Upper lobe of left lung (tissue), 6 donors: ENCODE measurements at regions not wholly inside any gene's neighbourhood (a gene's known extent, or its start where the extent isn't known, plus 50 kb on each side); places are given as distances from the start of the nearest gene placed in this dataset.

Source experiments
- ATAC-seq, 2 donors: fragments of 200-7000 bp; cut with Tn5 transposase; one replicate each; pipeline ENCODE4 v1.9.1; 2022; ENCODE audit warnings: mild to moderate bottlenecking in 2 of 2, moderate library complexity in 2 of 2; ENCODE audit not compliant: low FRiP score in 2 of 2
- DNase-seq, 2 donors: peaks; one replicate each; pipeline ENCODE4 v3.0.0-alpha.2; 2019 to 2020
- H3K27ac ChIP-seq, 4 donors: fragments of 200-600 bp; sonication (generic); one replicate each; pipeline ENCODE4 v1.5.1; 2016 to 2019
- H3K27me3 ChIP-seq, 4 donors: fragments of 200-600 bp; sonication (generic); one replicate each; pipeline ENCODE4 v1.5.1; 2017 to 2019
- H3K36me3 ChIP-seq, 4 donors: fragments of 200-600 bp; sonication (generic); one replicate each; pipeline ENCODE4 v1.5.1; 2016 to 2019
- H3K4me1 ChIP-seq, 4 donors: fragments of 200-600 bp; sonication (generic); one replicate each; pipeline ENCODE4 v1.5.1; 2018 to 2019
- H3K4me3 ChIP-seq, 4 donors: fragments of 200-600 bp; sonication (generic); one replicate each; pipeline ENCODE4 v1.5.1; 2017 to 2019; ENCODE audit warnings: mild to moderate bottlenecking in 2 of 4, moderate library complexity in 1 of 4
- H3K9me3 ChIP-seq, 4 donors: fragments of 200-600 bp; sonication (generic); one replicate each; pipeline ENCODE4 v1.5.1; 2018 to 2019
- CTCF ChIP-seq, 6 experiments: fragments of 450-650 bp in 4 of 6; fragments of 200-600 bp in 2 of 6; sonication (generic) in 2 of 6; IDR thresholded peaks; one replicate each; pipeline ENCODE4 v1.5.1; 2016 to 2019; ENCODE audit warnings: antibody characterized with exemption in 6 of 6
- EP300 ChIP-seq, 4 donors: sonication (generic); formaldehyde crosslinking; IDR thresholded peaks; one replicate each; pipeline ENCODE4 v1.5.1; 2017; ENCODE audit warnings: antibody characterized with exemption in 4 of 4, control low read depth in 2 of 4
- POLR2A ChIP-seq, 4 donors: fragments of 450-650 bp; IDR thresholded peaks; one replicate each; pipeline ENCODE4 v1.5.1; 2016 to 2017; ENCODE audit warnings: antibody characterized with exemption in 4 of 4, mild to moderate bottlenecking in 2 of 4
- POLR2AphosphoS5 ChIP-seq, 2 donors: sonication (generic); formaldehyde crosslinking; IDR thresholded peaks; one replicate each; pipeline ENCODE4 v1.5.1; 2017; ENCODE audit warnings: antibody characterized with exemption in 2 of 2
- WGBS, 2 donors: methylation state at CpG; one replicate each; pipeline ENCODE4 v1.1.5; 2017 to 2018; 5-methylcytosine and 5-hydroxymethylcytosine counted together
- donor health status: DM: no; HTN: no; CAD: no; lungs with moderate emphysema.
- donor health status: DM: no; HTN: yes; CAD: no; lungs with severe emphysema.

- 48 to 56% methylated on average over 7 of the region's 7 CpGs for WGBS, 2 donors
- Histone ChIP-seq H3K9me3 (no peaks in the 10 kb centered on the region), H3K27ac (peak overlapping the region; percentile 34 to 55 (median 41)), H3K27me3 (no peaks in the 10 kb centered on the region), H3K4me3 (no peak overlapping the region), H3K4me1 (peaks cover 16 to 40% (median 21%) of the 10 kb centered on the region in 4 donors), H3K36me3 (no peaks in the 10 kb centered on the region)
- ATAC-seq (peak in 1 of 2 donors; percentile 68), DNase-seq (no peak)
- TF ChIP-seq POLR2A (IDR thresholded peaks at IDR 0.05): no peak
Observed at GRCh38 chr9:110115341-110115820, 92.6 kb downstream of the C9orf152 start.

- no peaks in the 10 kb centered on the region for H3K9me3 ChIP-seq
- DNase-seq (peak in 1 of 2 donors; percentile 41), ATAC-seq (no peak)
- no peak overlapping the region for H3K4me3 ChIP-seq
- H3K36me3 ChIP-seq: no peaks in the 10 kb centered on the region
- peak overlapping the region; percentile 8 to 55 (median 36) for H3K27ac ChIP-seq
- H3K27me3 ChIP-seq: no peaks in the 10 kb centered on the region
- TF ChIP-seq POLR2A (IDR thresholded peaks at IDR 0.05) (no peak), EP300 (IDR thresholded peaks at IDR 0.05) (peak in 2 of 4 donors; percentile 29 to 41), CTCF (IDR thresholded peaks at IDR 0.05) (no peak), POLR2AphosphoS5 (IDR thresholded peaks at IDR 0.05) (no peak)
- H3K4me1 ChIP-seq: peaks cover 16 to 43% (median 21%) of the 10 kb centered on the region in 4 donors
- WGBS, 2 donors: 87% methylated on average over 14 of the region's 14 CpGs
Observed at GRCh38 chr9:110115826-110116542, 92.0 kb downstream of the C9orf152 start.

- DNase-seq (no peak), ATAC-seq (peak in 1 of 2 donors; percentile 60)
- Histone ChIP-seq H3K27me3 (no peaks in the 10 kb centered on the region), H3K9me3 (no peaks in the 10 kb centered on the region), H3K36me3 (no peaks in the 10 kb centered on the region), H3K4me1 (peaks cover 16 to 46% (median 21%) of the 10 kb centered on the region in 4 donors), H3K27ac (peak overlapping the region; percentile 8 to 55 (median 36)), H3K4me3 (no peak overlapping the region)
- TF ChIP-seq EP300 (IDR thresholded peaks at IDR 0.05): peak in 2 of 4 donors; percentile 69 to 91
- no peak for TF ChIP-seq CTCF (IDR thresholded peaks at IDR 0.05)
- peak; percentile 15 to 88 for TF ChIP-seq POLR2AphosphoS5 (IDR thresholded peaks at IDR 0.05)
- WGBS, 2 donors: 38 to 46% methylated on average over 3 of the region's 3 CpGs
Observed at GRCh38 chr9:110116543-110116885, 91.4 kb downstream of the C9orf152 start.

- Histone ChIP-seq H3K4me3 (no peak overlapping the region), H3K9me3 (no peaks in the 10 kb centered on the region), H3K36me3 (no peaks in the 10 kb centered on the region), H3K4me1 (peaks cover 31 to 62% (median 32%) of the 10 kb centered on the region in 4 donors), H3K27me3 (no peaks in the 10 kb centered on the region), H3K27ac (peak overlapping the region in 3 of 4 donors; percentile 38 to 73 (median 41))
- TF ChIP-seq POLR2A (IDR thresholded peaks at IDR 0.05) (no peak), EP300 (IDR thresholded peaks at IDR 0.05) (no peak), CTCF (IDR thresholded peaks at IDR 0.05) (no peak), POLR2AphosphoS5 (IDR thresholded peaks at IDR 0.05) (no peak)
- DNase-seq (no peak), ATAC-seq (no peak)
- 78 to 83% methylated on average over 3 of the region's 3 CpGs for WGBS, 2 donors
Observed at GRCh38 chr9:110121170-110121569, 86.8 kb downstream of the C9orf152 start.

GRCh38 chr9:110123341-110124095, 84.4 kb downstream of the C9orf152 start:
- no peak for DNase-seq
- Histone ChIP-seq H3K27me3 (no peaks in the 10 kb centered on the region), H3K4me1 (peaks cover 49 to 73% (median 50%) of the 10 kb centered on the region in 4 donors), H3K36me3 (no peaks in the 10 kb centered on the region), H3K9me3 (no peaks in the 10 kb centered on the region), H3K27ac (peak overlapping the region; percentile 60 to 83 (median 70)), H3K4me3 (no peak overlapping the region)
- ATAC-seq: no peak
- 64 to 73% methylated on average over 5 of the region's 5 CpGs for WGBS, 2 donors
- no peak for TF ChIP-seq POLR2AphosphoS5 (IDR thresholded peaks at IDR 0.05)
- peak in 1 of 4 donors; percentile 46 for TF ChIP-seq EP300 (IDR thresholded peaks at IDR 0.05)
